Loucy (cell line): ENCODE measurements at regions not wholly inside any gene's neighbourhood (a gene's known extent, or its start where the extent isn't known, plus 50 kb on each side); places are given as distances from the start of the nearest gene placed in this dataset.

ENCODE experiments used
- H2AFZ ChIP-seq: fragments of 200-600 bp; sonication (generic); 2 replicates; pipeline ENCODE4 v1.6.0; 2016; ENCODE audit warnings: antibody characterized with exemption, mild to moderate bottlenecking, low read length, moderate library complexity
- H3F3A ChIP-seq: fragments of 200-600 bp; 2 replicates; pipeline ENCODE4 v1.6.0; 2016; ENCODE audit warnings: antibody characterized with exemption, low read depth, mild to moderate bottlenecking
- H3K27me3 ChIP-seq: fragments of 200-600 bp; sonication (generic); 2 replicates; pipeline ENCODE4 v1.6.1; 2014; ENCODE audit warnings: low read length, mild to moderate bottlenecking; ENCODE audit not compliant: insufficient read depth, poor library complexity, severe bottlenecking
- H3K36me3 ChIP-seq: fragments of 200-600 bp; sonication (generic); 2 replicates; pipeline ENCODE4 v1.6.1; 2016; ENCODE audit warnings: low read length; ENCODE audit not compliant: insufficient read depth
- H3K4me1 ChIP-seq: fragments of 200-600 bp; sonication (generic); 2 replicates; pipeline ENCODE4 v1.5.1; 2014; ENCODE audit warnings: low read length, mild to moderate bottlenecking; ENCODE audit not compliant: insufficient read depth, poor library complexity, severe bottlenecking
- H3K4me2 ChIP-seq: fragments of 200-600 bp; sonication (generic); 2 replicates; pipeline ENCODE4 v1.6.0; 2014; ENCODE audit warnings: antibody characterized with exemption, low read length, low read depth, mild to moderate bottlenecking; ENCODE audit not compliant: poor library complexity, severe bottlenecking
- H3K4me3 ChIP-seq: fragments of 200-600 bp; sonication (generic); 2 replicates; pipeline ENCODE4 v1.5.1; 2014; ENCODE audit warnings: low read length, mild to moderate bottlenecking, mixed read lengths; ENCODE audit not compliant: poor library complexity, severe bottlenecking
- H3K79me2 ChIP-seq: fragments of 200-600 bp; sonication (generic); 2 replicates; pipeline ENCODE4 v1.6.1; 2014; ENCODE audit warnings: low read length; ENCODE audit not compliant: insufficient read depth
- H3K9ac ChIP-seq: fragments of 200-600 bp; sonication (generic); 2 replicates; pipeline ENCODE4 v1.6.0; 2014; ENCODE audit warnings: mild to moderate bottlenecking, low read depth, low read length, moderate library complexity; ENCODE audit not compliant: poor library complexity, severe bottlenecking
- H3K9me2 ChIP-seq: fragments of 200-600 bp; sonication (generic); replicated peaks from 2 replicates; pipeline ENCODE4 v1.6.1; 2016; ENCODE audit warnings: low read depth, low read length, mixed read lengths
- H3K9me3 ChIP-seq: fragments of 200-600 bp; sonication (generic); 2 replicates; pipeline ENCODE4 v1.6.1; 2014; ENCODE audit warnings: mild to moderate bottlenecking, antibody characterized with exemption, low read length, low read depth; ENCODE audit not compliant: insufficient read depth
- H4K20me1 ChIP-seq: fragments of 200-600 bp; sonication (generic); 2 replicates; pipeline ENCODE4 v1.6.0; 2014; ENCODE audit warnings: antibody characterized with exemption, low read length, mild to moderate bottlenecking; ENCODE audit not compliant: insufficient read depth, poor library complexity, severe bottlenecking
- EZH2phosphoT487 ChIP-seq: fragments of 200-600 bp; IDR thresholded peaks from 2 replicates; pipeline ENCODE4 v1.6.1; 2018; ENCODE audit warnings: antibody characterized with exemption, mild to moderate bottlenecking, moderate library complexity, borderline replicate concordance
- TF ChIP-seq, protein P1 (sequence below): fragments of 200-600 bp; sonication (generic); conservative IDR thresholded peaks from 2 replicates; pipeline ENCODE4 v1.5.1; 2014; ENCODE audit warnings: mild to moderate bottlenecking, antibody characterized with exemption, low read length

DNA sequence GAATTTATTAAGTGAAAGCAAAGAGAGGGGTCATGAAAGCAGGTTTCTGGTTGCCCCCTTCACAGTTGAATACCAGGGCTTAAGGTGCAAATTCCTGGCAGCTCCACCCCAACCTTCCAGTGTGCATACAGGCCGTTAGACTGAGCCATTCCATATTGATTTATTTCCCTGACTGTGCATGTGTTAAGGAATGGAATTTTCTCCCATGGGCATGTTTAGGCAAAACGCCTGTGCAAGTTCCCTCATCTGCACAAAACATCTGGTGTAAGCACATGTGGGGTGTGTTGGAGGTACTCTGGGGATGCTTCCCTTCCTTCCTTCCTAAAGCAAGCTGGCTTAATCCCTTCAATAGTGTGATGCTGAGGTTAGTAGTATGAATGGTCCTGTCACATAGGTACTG, 1470.6 kb downstream of the MAT2B start:
- H3K9ac ChIP-seq = no peak overlapping the region
- no peak overlapping the region for H3K4me2 ChIP-seq
- H3K9me3 ChIP-seq = no peaks in the 10 kb centered on the region
- no peaks in the 10 kb centered on the region for H3F3A ChIP-seq
- no peaks in the 10 kb centered on the region for H4K20me1 ChIP-seq
- no peaks in the 10 kb centered on the region for H3K9me2 ChIP-seq
- TF ChIP-seq EZH2phosphoT487 = no peak
- TF ChIP-seq, protein P1, sequence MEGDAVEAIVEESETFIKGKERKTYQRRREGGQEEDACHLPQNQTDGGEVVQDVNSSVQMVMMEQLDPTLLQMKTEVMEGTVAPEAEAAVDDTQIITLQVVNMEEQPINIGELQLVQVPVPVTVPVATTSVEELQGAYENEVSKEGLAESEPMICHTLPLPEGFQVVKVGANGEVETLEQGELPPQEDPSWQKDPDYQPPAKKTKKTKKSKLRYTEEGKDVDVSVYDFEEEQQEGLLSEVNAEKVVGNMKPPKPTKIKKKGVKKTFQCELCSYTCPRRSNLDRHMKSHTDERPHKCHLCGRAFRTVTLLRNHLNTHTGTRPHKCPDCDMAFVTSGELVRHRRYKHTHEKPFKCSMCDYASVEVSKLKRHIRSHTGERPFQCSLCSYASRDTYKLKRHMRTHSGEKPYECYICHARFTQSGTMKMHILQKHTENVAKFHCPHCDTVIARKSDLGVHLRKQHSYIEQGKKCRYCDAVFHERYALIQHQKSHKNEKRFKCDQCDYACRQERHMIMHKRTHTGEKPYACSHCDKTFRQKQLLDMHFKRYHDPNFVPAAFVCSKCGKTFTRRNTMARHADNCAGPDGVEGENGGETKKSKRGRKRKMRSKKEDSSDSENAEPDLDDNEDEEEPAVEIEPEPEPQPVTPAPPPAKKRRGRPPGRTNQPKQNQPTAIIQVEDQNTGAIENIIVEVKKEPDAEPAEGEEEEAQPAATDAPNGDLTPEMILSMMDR = no peak
- H3K27me3 ChIP-seq = no peaks in the 10 kb centered on the region
- no peaks in the 10 kb centered on the region for H3K4me1 ChIP-seq
- H3K36me3 ChIP-seq = no peaks in the 10 kb centered on the region
- H2AFZ ChIP-seq = no peak overlapping the region
- H3K79me2 ChIP-seq = no peaks in the 10 kb centered on the region
- no peak overlapping the region for H3K4me3 ChIP-seq

DNA sequence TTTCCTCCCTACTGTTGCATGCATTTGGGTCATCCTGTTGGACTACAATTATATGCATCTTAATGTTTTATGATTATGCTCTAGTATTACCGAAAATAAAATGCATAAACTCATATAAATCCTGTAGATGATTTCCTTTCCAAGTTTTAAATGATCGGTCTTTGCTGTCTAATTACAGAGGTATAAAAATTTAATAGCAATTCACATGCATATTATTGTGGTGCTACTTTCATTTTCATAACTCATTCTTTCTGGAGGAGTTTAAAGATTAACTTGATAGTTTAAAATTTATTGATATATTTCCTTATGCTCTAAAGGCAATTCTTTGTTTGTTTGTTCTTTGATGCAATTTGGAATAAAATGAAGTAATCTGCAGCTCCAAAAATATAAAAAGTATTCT, 1475.1 kb downstream of the MAT2B start:
- no peaks in the 10 kb centered on the region for H3K79me2 ChIP-seq
- no peaks in the 10 kb centered on the region for H3K4me1 ChIP-seq
- no peak for TF ChIP-seq EZH2phosphoT487
- TF ChIP-seq, protein P1 = no peak
- no peaks in the 10 kb centered on the region for H4K20me1 ChIP-seq
- H2AFZ ChIP-seq = no peak overlapping the region
- no peaks in the 10 kb centered on the region for H3K36me3 ChIP-seq
- no peaks in the 10 kb centered on the region for H3K9me2 ChIP-seq
- no peak overlapping the region for H3K4me3 ChIP-seq
- no peak overlapping the region for H3K4me2 ChIP-seq
- no peak overlapping the region for H3K9ac ChIP-seq
- no peaks in the 10 kb centered on the region for H3K9me3 ChIP-seq
- H3F3A ChIP-seq = no peaks in the 10 kb centered on the region
- no peaks in the 10 kb centered on the region for H3K27me3 ChIP-seq

DNA sequence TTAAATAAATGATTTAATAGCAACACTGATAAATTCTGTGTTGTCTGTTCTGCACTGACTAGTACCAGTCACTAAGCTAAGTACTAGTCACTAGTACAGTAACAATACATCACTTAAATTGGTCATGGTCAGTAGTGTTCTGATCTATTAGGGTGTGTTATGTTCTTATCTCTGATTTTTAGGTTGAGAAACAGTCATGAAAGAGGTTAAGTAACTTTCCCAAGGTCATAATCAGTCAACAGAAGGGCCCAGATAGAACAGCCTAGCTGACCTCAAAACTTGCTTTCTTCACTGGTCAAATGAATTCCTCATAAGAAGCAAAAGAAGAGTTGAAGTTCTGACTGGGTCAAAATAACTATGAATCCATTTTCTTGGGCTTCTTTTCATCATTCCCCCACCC, 1492.7 kb downstream of the MAT2B start:
- no peak overlapping the region for H3K4me3 ChIP-seq
- no peak overlapping the region for H2AFZ ChIP-seq
- H3K9ac ChIP-seq = no peak overlapping the region
- H3K4me2 ChIP-seq = no peak overlapping the region
- H3K36me3 ChIP-seq = no peaks in the 10 kb centered on the region
- H4K20me1 ChIP-seq = no peaks in the 10 kb centered on the region
- TF ChIP-seq EZH2phosphoT487 = no peak
- TF ChIP-seq, protein P1 = no peak
- H3K4me1 ChIP-seq = no peaks in the 10 kb centered on the region
- no peaks in the 10 kb centered on the region for H3K9me3 ChIP-seq
- H3F3A ChIP-seq = no peaks in the 10 kb centered on the region
- no peaks in the 10 kb centered on the region for H3K9me2 ChIP-seq
- no peaks in the 10 kb centered on the region for H3K79me2 ChIP-seq
- H3K27me3 ChIP-seq = no peaks in the 10 kb centered on the region
